H9 (cell line): ENCODE measurements at regions not wholly inside any gene's neighbourhood (a gene's known extent, or its start where the extent isn't known, plus 50 kb on each side); places are given as distances from the start of the nearest gene placed in this dataset.
A peak's percentile ranks its signal among the peaks of the same experiment; 100 is the strongest.

Experiments used
- DNase-seq: peaks from one replicate; pipeline ENCODE4 v3.0.0-alpha.2; 2017
- H2AFZ ChIP-seq: one replicate; pipeline ENCODE4 v1.6.1; 2013; ENCODE audit warnings: mild to moderate bottlenecking, low read length, control low read depth, moderate library complexity
- H2AK5ac ChIP-seq: 2 replicates; pipeline ENCODE4 v1.6.1; 2013; ENCODE audit warnings: low read length, control low read depth, mixed read lengths; ENCODE audit not compliant: insufficient read length
- H2BK120ac ChIP-seq: one replicate; pipeline ENCODE4 v1.6.1; 2013; ENCODE audit warnings: low read depth, mild to moderate bottlenecking, low read length, control low read depth, inconsistent platforms; ENCODE audit not compliant: poor library complexity, severe bottlenecking
- H2BK12ac ChIP-seq: 2 replicates; pipeline ENCODE4 v1.6.1; 2013; ENCODE audit warnings: low read length, control low read depth, mixed read lengths, low read depth; ENCODE audit not compliant: insufficient read length
- H2BK15ac ChIP-seq: 2 replicates; pipeline ENCODE4 v1.6.1; 2013; ENCODE audit warnings: low read depth, low read length, control low read depth
- H2BK20ac ChIP-seq: one replicate; pipeline ENCODE4 v1.6.1; 2013; ENCODE audit warnings: low read depth, mild to moderate bottlenecking, low read length, control low read depth, inconsistent platforms; ENCODE audit not compliant: poor library complexity, severe bottlenecking
- H2BK5ac ChIP-seq: 2 replicates; pipeline ENCODE4 v1.6.1; 2013; ENCODE audit warnings: low read length, control low read depth, mixed read lengths; ENCODE audit not compliant: insufficient read length
- H3K14ac ChIP-seq: 2 replicates; pipeline ENCODE4 v1.6.1; 2013; ENCODE audit warnings: low read length, control low read depth; ENCODE audit not compliant: insufficient read depth
- H3K18ac ChIP-seq: 2 replicates; pipeline ENCODE4 v1.6.1; 2013; ENCODE audit warnings: low read depth, mild to moderate bottlenecking, mixed read lengths, low read length, control low read depth; ENCODE audit not compliant: insufficient read length
- H3K23ac ChIP-seq: 2 replicates; pipeline ENCODE4 v1.6.1; 2013; ENCODE audit warnings: low read length, control low read depth, mixed read lengths, low read depth; ENCODE audit not compliant: insufficient read length
- H3K23me2 ChIP-seq: 2 replicates; pipeline ENCODE4 v1.6.1; 2013; ENCODE audit warnings: low read depth, mild to moderate bottlenecking, mixed read lengths, low read length, control low read depth; ENCODE audit not compliant: insufficient read length, poor library complexity, severe bottlenecking
- H3K27ac ChIP-seq: 2 replicates; pipeline ENCODE4 v1.5.1; 2013; ENCODE audit warnings: low read length, control low read depth, mixed read lengths, low read depth; ENCODE audit not compliant: insufficient read length
- H3K27me3 ChIP-seq: 2 replicates; pipeline ENCODE4 v1.6.1; 2013; ENCODE audit warnings: low read length, control low read depth, inconsistent platforms; ENCODE audit not compliant: insufficient read depth
- H3K4ac ChIP-seq: 2 replicates; pipeline ENCODE4 v1.6.1; 2013; ENCODE audit warnings: low read depth, mild to moderate bottlenecking, control low read depth, inconsistent platforms, low read length, moderate library complexity
- H3K4me1 ChIP-seq: 2 replicates; pipeline ENCODE4 v1.6.1; 2013; ENCODE audit warnings: low read length, control low read depth, inconsistent platforms; ENCODE audit not compliant: insufficient read depth
- H3K4me2 ChIP-seq: 2 replicates; pipeline ENCODE4 v1.6.1; 2013; ENCODE audit warnings: low read length, control low read depth, mixed read lengths; ENCODE audit not compliant: insufficient read length, insufficient read depth
- H3K56ac ChIP-seq: 2 replicates; pipeline ENCODE4 v1.6.1; 2013; ENCODE audit warnings: low read depth, mild to moderate bottlenecking, mixed read lengths, low read length, control low read depth; ENCODE audit not compliant: insufficient read length
- H3K79me1 ChIP-seq: 2 replicates; pipeline ENCODE4 v1.6.1; 2013; ENCODE audit warnings: low read depth, mild to moderate bottlenecking, moderate library complexity, low read length, control low read depth, inconsistent platforms; ENCODE audit not compliant: insufficient read depth, poor library complexity, severe bottlenecking
- H3K79me2 ChIP-seq: 2 replicates; pipeline ENCODE4 v1.6.1; 2013; ENCODE audit warnings: low read length, control low read depth, inconsistent platforms; ENCODE audit not compliant: insufficient read depth
- H3K9ac ChIP-seq: 2 replicates; pipeline ENCODE4 v1.6.1; 2013; ENCODE audit warnings: low read length, control low read depth, mixed read lengths; ENCODE audit not compliant: insufficient read length; ENCODE audit errors: extremely low read depth
- H3K9me3 ChIP-seq: one replicate; pipeline ENCODE4 v1.6.1; 2013; ENCODE audit warnings: low read depth, low read length, inconsistent platforms; ENCODE audit not compliant: control insufficient read depth
- H3T11ph ChIP-seq: one replicate; pipeline ENCODE4 v1.6.1; 2013; ENCODE audit warnings: mild to moderate bottlenecking, low read length, control low read depth, inconsistent platforms
- H4K20me1 ChIP-seq: one replicate; pipeline ENCODE4 v1.6.1; 2013; ENCODE audit not compliant: control insufficient read depth, insufficient read length, insufficient read depth
- H4K5ac ChIP-seq: 2 replicates; pipeline ENCODE4 v1.6.1; 2013; ENCODE audit warnings: low read depth, mild to moderate bottlenecking, mixed read lengths, low read length, control low read depth; ENCODE audit not compliant: insufficient read length
- H4K8ac ChIP-seq: replicated peaks from 2 replicates; pipeline ENCODE4 v1.6.1; 2013; ENCODE audit warnings: low read length, control low read depth, mixed read lengths, low read depth; ENCODE audit not compliant: insufficient read length
- H4K91ac ChIP-seq: 2 replicates; pipeline ENCODE4 v1.6.1; 2013; ENCODE audit warnings: low read depth, mild to moderate bottlenecking, moderate library complexity, mixed read lengths, low read length, control low read depth; ENCODE audit not compliant: insufficient read length
- H3K27ac Mint-ChIP-seq, 3 experiments: 2 replicates in 2 of 3; 3 replicates in 1 of 3; pipeline ENCODE4 v1.8.0; 2020 to 2021; ENCODE audit warnings: mixed read lengths in 3 of 3, mild to moderate bottlenecking in 1 of 3, moderate library complexity in 1 of 3
- H3K27me3 Mint-ChIP-seq: 2 replicates; pipeline ENCODE4 v1.8.0; 2021; ENCODE audit warnings: low read depth, mild to moderate bottlenecking, moderate library complexity, mixed read lengths
- H3K36me3 Mint-ChIP-seq, 3 experiments: 2 replicates in 2 of 3; 3 replicates in 1 of 3; pipeline ENCODE4 v1.8.0; 2020 to 2021; ENCODE audit warnings: low read depth in 3 of 3, mixed read lengths in 3 of 3; ENCODE audit not compliant: insufficient read depth in 1 of 3
- H3K4me1 Mint-ChIP-seq, 2 experiments: 2 replicates each; pipeline ENCODE4 v1.8.0; 2020; ENCODE audit warnings: mixed read lengths in 2 of 2
- H3K4me3 Mint-ChIP-seq, 2 experiments: 2 replicates in 1 of 2; 3 replicates in 1 of 2; pipeline ENCODE4 v1.8.0; 2020 to 2021; ENCODE audit warnings: mild to moderate bottlenecking in 2 of 2, mixed read lengths in 2 of 2, moderate library complexity in 1 of 2
- H3K9me3 Mint-ChIP-seq, 2 experiments: 2 replicates in 1 of 2; 3 replicates in 1 of 2; pipeline ENCODE4 v1.8.0; 2020; ENCODE audit warnings: mild to moderate bottlenecking in 2 of 2, mixed read lengths in 2 of 2, moderate library complexity in 1 of 2
- CTCF ChIP-seq: fragments of 200-600 bp; sonication (generic); conservative IDR thresholded peaks from 3 replicates; pipeline ENCODE4 v1.8.0; 2021; ENCODE audit warnings: antibody characterized with exemption, mild to moderate bottlenecking
- WGBS: extraction: QIAGEN DNeasy Blood & Tissue Kit; methylation state at CpG from one replicate; pipeline ENCODE4 v1.1.7; 2013; ENCODE audit warnings: missing lambda C conversion rate, low lambda C conversion rate, mixed read lengths; ENCODE audit not compliant: insufficient read length; ENCODE audit errors: extremely low coverage; 5-methylcytosine and 5-hydroxymethylcytosine counted together

- Histone ChIP-seq H3K14ac (no peak overlapping the region; the same call in 1 of the 2 replicates), H3K4ac (no peak overlapping the region), H3K18ac (no peak overlapping the region), H3K23ac (no peak overlapping the region), H3K56ac (no peak overlapping the region), H2BK15ac (no peak overlapping the region), H3K79me1 (no peaks in the 10 kb centered on the region), H2BK20ac (no peak overlapping the region), H4K91ac (no peak overlapping the region), H3K9ac (no peak overlapping the region), H4K8ac (no peak overlapping the region), H3T11ph (no peak overlapping the region), H4K5ac (no peak overlapping the region), H3K4me2 (no peak overlapping the region), H3K27ac (no peak overlapping the region), H2BK12ac (no peak overlapping the region), H3K27me3 (no peaks in the 10 kb centered on the region), H2AK5ac (no peak overlapping the region), H3K23me2 (no peaks in the 10 kb centered on the region), H3K79me2 (no peaks in the 10 kb centered on the region), H3K4me1 (no peaks in the 10 kb centered on the region), H4K20me1 (no peaks in the 10 kb centered on the region), H2BK120ac (no peak overlapping the region), H2BK5ac (no peak overlapping the region), H2AFZ (no peak overlapping the region), H3K9me3 (no peaks in the 10 kb centered on the region)
- WGBS = no CpG with 5 or more reads among the region's 24 CpGs
- TF ChIP-seq CTCF = no peak
- Mint-ChIP-seq H3K27ac (peak overlapping the region in 1 of 3 experiments; percentile 62; a peak in 1 of 7 replicates), H3K9me3 (peaks cover 3 to 5% of the 10 kb centered on the region in 2 experiments), H3K36me3 (peaks cover 0 to 2% (median 1%) of the 10 kb centered on the region in 3 experiments; a peak in 3 of 7 replicates), H3K4me1 (peaks cover 3 to 6% of the 10 kb centered on the region in 2 experiments; a peak in 3 of 4 replicates), H3K4me3 (no peak overlapping the region), H3K27me3 (peaks cover 11% of the 10 kb centered on the region; the same call in 1 of the 2 replicates)
- no peak for DNase-seq
These were observed 1340.9 kb downstream of the TBC1D22A start for GRCh38 chr22:48103126-48103875.
